H1 (cell line): ENCODE measurements at regions not wholly inside any gene's neighbourhood (a gene's known extent, or its start where the extent isn't known, plus 50 kb on each side); places are given as distances from the start of the nearest gene placed in this dataset.

Source experiments
- CTCF ChIA-PET: fragments of 300-600 bp; sonication (Branson Sonifier 250); formaldehyde crosslinking; loops from one replicate; lab custom pipeline; 2021; ENCODE audit not compliant: partially characterized antibody; lab: Charles Lee
- POLR2A ChIA-PET: fragments of 300-600 bp; sonication (Branson Sonifier 250); formaldehyde crosslinking; loops from one replicate; lab custom pipeline; 2021; ENCODE audit warnings: inconsistent platforms; ENCODE audit not compliant: partially characterized antibody; lab: Charles Lee
- DNase-seq, 2 experiments: peaks; one replicate each; pipeline versions ENCODE4 v3.0.0 to v3.0.0-alpha.2; 2010 to 2022; ENCODE audit warnings: low spot score in 2 of 2, low read depth in 1 of 2, mixed read lengths in 1 of 2
- FAIRE-seq: peaks from 2 replicates; lab custom pipeline; 2011; peaks lifted over from hg19 to GRCh38; lab: Jason Lieb, UNC
- H2AFZ ChIP-seq: 2 replicates; pipeline ENCODE4 v1.8.1; 2012; ENCODE audit warnings: low read length, inconsistent platforms
- H2AK5ac ChIP-seq: 2 replicates; pipeline ENCODE4 v1.6.1; 2013; ENCODE audit warnings: low read depth, low read length
- H2BK120ac ChIP-seq: replicated peaks from 2 replicates; pipeline ENCODE3; 2013; ENCODE audit warnings: low read depth, low read length, inconsistent platforms
- H2BK12ac ChIP-seq: 2 replicates; pipeline ENCODE4 v1.6.1; 2013; ENCODE audit warnings: low read depth, low read length
- H2BK15ac ChIP-seq: 2 replicates; pipeline ENCODE4 v1.6.1; 2013; ENCODE audit warnings: low read length
- H2BK20ac ChIP-seq: 2 replicates; pipeline ENCODE4 v1.6.1; 2013; ENCODE audit warnings: low read length
- H2BK5ac ChIP-seq: 2 replicates; pipeline ENCODE4 v1.6.1; 2013; ENCODE audit warnings: low read depth, low read length
- H3K14ac ChIP-seq: 2 replicates; pipeline ENCODE4 v1.6.1; 2013; ENCODE audit warnings: inconsistent platforms; ENCODE audit not compliant: insufficient read length
- H3K18ac ChIP-seq: 2 replicates; pipeline ENCODE4 v1.6.1; 2013; ENCODE audit warnings: low read length; ENCODE audit errors: extremely low read depth
- H3K23ac ChIP-seq: 2 replicates; pipeline ENCODE4 v1.6.1; 2013; ENCODE audit warnings: inconsistent platforms; ENCODE audit not compliant: insufficient read length
- H3K23me2 ChIP-seq: 2 replicates; pipeline ENCODE4 v1.6.1; 2013; ENCODE audit warnings: low read depth, low read length
- H3K27ac ChIP-seq: 2 replicates; pipeline ENCODE4 v1.6.1; 2011; ENCODE audit warnings: low read depth, low read length, inconsistent platforms
- H3K27me3 ChIP-seq, 4 experiments: replicated peaks in 1 of 4; 1 replicate in 1 of 4; 2 replicates in 3 of 4; pipeline versions ENCODE4 v1.6.1 to v1.8.1; 2011 to 2013; ENCODE audit warnings: low read length in 3 of 4, mild to moderate bottlenecking in 3 of 4, inconsistent platforms in 2 of 4, mixed read lengths in 2 of 4, moderate library complexity in 1 of 4; ENCODE audit not compliant: control insufficient read depth in 3 of 4, insufficient read depth in 3 of 4; ENCODE audit errors: extremely low read depth in 1 of 4
- H3K36me3 ChIP-seq, 4 experiments: 2 replicates each; pipeline versions ENCODE4 v1.6.1 to v1.8.1; 2011 to 2013; ENCODE audit warnings: mild to moderate bottlenecking in 4 of 4, low read length in 3 of 4, moderate library complexity in 2 of 4, control low read depth in 1 of 4, inconsistent platforms in 1 of 4; ENCODE audit not compliant: insufficient read depth in 4 of 4, control insufficient read depth in 2 of 4
- H3K4ac ChIP-seq: replicated peaks from 2 replicates; pipeline ENCODE3; 2013; ENCODE audit warnings: low read length, low read depth, mixed read lengths, inconsistent platforms; ENCODE audit not compliant: insufficient read length
- H3K4me1 ChIP-seq, 4 experiments: replicated peaks in 1 of 4; 1 replicate in 1 of 4; 2 replicates in 3 of 4; pipeline versions ENCODE4 v1.6.1 to v1.8.1; 2011 to 2013; ENCODE audit warnings: low read length in 3 of 4, inconsistent platforms in 2 of 4, mixed read lengths in 1 of 4; ENCODE audit not compliant: insufficient read depth in 4 of 4, control insufficient read depth in 3 of 4
- H3K4me2 ChIP-seq, 2 experiments: 2 replicates each; pipeline versions ENCODE4 v1.6.1 to v1.8.1; 2011 to 2013; ENCODE audit warnings: low read depth in 2 of 2, low read length in 2 of 2, control low read depth in 1 of 2, inconsistent platforms in 1 of 2, mild to moderate bottlenecking in 1 of 2; ENCODE audit not compliant: insufficient read depth in 1 of 2
- H3K4me3 ChIP-seq, 4 experiments: fragments of 200-600, 300-600 bp in 1 of 4; sonication (generic), shearing (Covaris generic), sonication (Bioruptor Twin) in 1 of 4; 2 replicates each; pipeline versions ENCODE4 v1.5.1 to v1.8.1; 2011 to 2016; ENCODE audit warnings: low read length in 4 of 4, low read depth in 3 of 4, control low read depth in 2 of 4, inconsistent platforms in 2 of 4, mild to moderate bottlenecking in 2 of 4, mixed read lengths in 1 of 4, moderate library complexity in 1 of 4; ENCODE audit not compliant: insufficient read depth in 2 of 4; ENCODE audit errors: extremely low read depth in 1 of 4
- H3K56ac ChIP-seq: replicated peaks from 2 replicates; pipeline ENCODE3; 2013; ENCODE audit warnings: low read depth, mild to moderate bottlenecking, mixed read lengths, low read length, inconsistent platforms; ENCODE audit not compliant: insufficient read length
- H3K79me1 ChIP-seq: 2 replicates; pipeline ENCODE4 v1.6.1; 2013; ENCODE audit warnings: low read depth, low read length, control low read depth
- H3K79me2 ChIP-seq, 2 experiments: 2 replicates each; pipeline versions ENCODE4 v1.6.1 to v1.8.1; 2012 to 2013; ENCODE audit warnings: low read length in 2 of 2, mild to moderate bottlenecking in 2 of 2, inconsistent platforms in 1 of 2; ENCODE audit not compliant: insufficient read depth in 2 of 2, control insufficient read depth in 1 of 2
- H3K9ac ChIP-seq, 4 experiments: replicated peaks in 1 of 4; 1 replicate in 1 of 4; 2 replicates in 3 of 4; pipeline versions ENCODE4 v1.6.1 to v1.8.1; 2011 to 2013; ENCODE audit warnings: low read depth in 3 of 4, low read length in 3 of 4, control low read depth in 2 of 4, mild to moderate bottlenecking in 2 of 4, moderate library complexity in 2 of 4, inconsistent platforms in 1 of 4; ENCODE audit errors: extremely low read depth in 1 of 4
- H3K9me3 ChIP-seq, 2 experiments: 2 replicates each; pipeline versions ENCODE4 v1.6.1 to v1.8.1; 2012 to 2013; ENCODE audit warnings: mild to moderate bottlenecking in 2 of 2, moderate library complexity in 2 of 2, control low read depth in 1 of 2, inconsistent platforms in 1 of 2, low read depth in 1 of 2, low read length in 1 of 2, mixed read lengths in 1 of 2; ENCODE audit not compliant: insufficient read depth in 2 of 2
- H4K20me1 ChIP-seq, 2 experiments: replicated peaks in 1 of 2; 2 replicates each; pipeline versions ENCODE3 to v1.8.1; 2011 to 2013; ENCODE audit warnings: inconsistent platforms in 2 of 2, low read length in 2 of 2, mild to moderate bottlenecking in 1 of 2; ENCODE audit not compliant: insufficient read depth in 2 of 2, control insufficient read depth in 1 of 2
- H4K5ac ChIP-seq: 2 replicates; pipeline ENCODE4 v1.6.1; 2013; ENCODE audit warnings: low read length, low read depth, mixed read lengths, inconsistent platforms; ENCODE audit not compliant: insufficient read length
- H4K8ac ChIP-seq: 2 replicates; pipeline ENCODE4 v1.8.0; 2013; ENCODE audit warnings: mild to moderate bottlenecking, moderate library complexity, low read length, inconsistent platforms; ENCODE audit not compliant: insufficient read depth; ENCODE audit errors: extremely low read depth
- H4K91ac ChIP-seq: replicated peaks from 2 replicates; pipeline ENCODE3; 2013; ENCODE audit warnings: low read length, mixed read lengths, inconsistent platforms; ENCODE audit not compliant: insufficient read length
- ATF3 ChIP-seq: IDR thresholded peaks from 2 replicates; pipeline ENCODE4 v1.6.1; 2011; ENCODE audit warnings: low read depth, mild to moderate bottlenecking, low read length; ENCODE audit not compliant: insufficient read depth
- CEBPB ChIP-seq: IDR thresholded peaks from 2 replicates; pipeline ENCODE4 v1.6.1; 2012; ENCODE audit warnings: low read depth, low read length
- EGR1 ChIP-seq: IDR thresholded peaks from 2 replicates; pipeline ENCODE4 v1.6.1; 2011; ENCODE audit warnings: low read depth, low read length, borderline replicate concordance
- FOSL1 ChIP-seq: IDR thresholded peaks from 2 replicates; pipeline ENCODE4 v1.6.1; 2011; ENCODE audit warnings: mild to moderate bottlenecking, low read depth, low read length, moderate library complexity; ENCODE audit not compliant: insufficient read depth
- PHF8 ChIP-seq: fragments of 200-600 bp; sonication (generic); conservative IDR thresholded peaks from 2 replicates; pipeline ENCODE4 v1.7.1; 2012; ENCODE audit warnings: low read depth, mild to moderate bottlenecking, inconsistent platforms, low read length, moderate library complexity
- POU5F1 ChIP-seq: IDR thresholded peaks from 2 replicates; pipeline ENCODE4 v1.6.1; 2011; ENCODE audit warnings: low read depth, mild to moderate bottlenecking, low read length, moderate library complexity
- RAD21 ChIP-seq, 2 experiments: IDR thresholded peaks in 1 of 2; conservative IDR thresholded peaks in 1 of 2; 2 replicates each; pipeline ENCODE4 v1.6.1; 2011; ENCODE audit warnings: low read depth in 2 of 2, low read length in 2 of 2, improper control_type of control experiment in 1 of 2, inconsistent platforms in 1 of 2, mild to moderate bottlenecking in 1 of 2, moderate library complexity in 1 of 2
- SUZ12 ChIP-seq: fragments of 200-600 bp; sonication (generic); IDR thresholded peaks from 2 replicates; pipeline ENCODE4 v1.6.1; 2012; ENCODE audit warnings: mild to moderate bottlenecking, inconsistent platforms, low read length, moderate library complexity, mixed read lengths
- TEAD4 ChIP-seq: IDR thresholded peaks from 2 replicates; pipeline ENCODE4 v1.6.1; 2012; ENCODE audit warnings: low read depth, low read length, inconsistent platforms, mixed read lengths
- ZNF274 ChIP-seq: IDR thresholded peaks from 2 replicates; pipeline ENCODE4 v1.7.0; 2012; ENCODE audit warnings: low read length, borderline replicate concordance; ENCODE audit errors: extremely low read depth
- WGBS, 2 experiments: shearing (Covaris generic) in 1 of 2; methylation state at CpG; one replicate each; pipeline versions ENCODE4 v1.1.6 to v1.1.7; 2013 to 2015; ENCODE audit warnings: low lambda C conversion rate in 2 of 2, mixed read lengths in 2 of 2, inconsistent platforms in 1 of 2, low coverage in 1 of 2, missing lambda C conversion rate in 1 of 2; ENCODE audit not compliant: insufficient replicate concordance in 2 of 2, insufficient coverage in 1 of 2, insufficient read length in 1 of 2; ENCODE audit errors: extremely low coverage in 1 of 2, missing lambda C conversion rate in 1 of 2; 5-methylcytosine and 5-hydroxymethylcytosine counted together
- TF ChIP-seq, protein P1 (sequence below), 3 experiments: IDR thresholded peaks; 1 replicate in 2 of 3; 2 replicates in 1 of 3; pipeline versions ENCODE4 v1.5.1 to v1.6.1; 2011; ENCODE audit warnings: low read length in 3 of 3, mild to moderate bottlenecking in 3 of 3, inconsistent platforms in 2 of 3, low read depth in 1 of 3, moderate library complexity in 1 of 3; ENCODE audit not compliant: insufficient read depth in 1 of 3; ENCODE audit errors: control extremely low read depth in 1 of 3

DNA sequence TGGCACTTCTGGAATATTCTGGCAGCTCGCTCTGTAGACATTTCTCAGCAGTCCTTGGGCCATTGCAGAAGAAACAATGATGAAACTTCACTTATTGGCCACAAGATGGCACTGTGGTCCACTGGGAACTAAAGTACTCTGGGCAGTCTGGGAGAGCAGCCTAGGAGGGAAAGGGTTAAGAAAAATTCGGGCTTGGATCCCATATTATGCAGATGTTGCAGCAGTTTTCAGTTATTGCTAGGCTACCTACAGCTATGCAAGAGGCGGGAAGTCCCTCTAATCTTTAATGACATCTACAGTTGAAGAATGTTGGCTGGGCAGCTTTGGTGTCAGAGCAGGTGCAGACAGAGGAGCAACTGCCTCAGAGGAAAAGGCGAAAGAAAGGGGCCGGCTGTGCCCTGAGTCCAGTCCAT is 201.7 kb upstream of the PRSS58 start:
- Histone ChIP-seq H3K56ac (no peak overlapping the region), H3K9me3 (no peaks in the 10 kb centered on the region), H3K4me3 (no peak overlapping the region), H3K27me3 (no peaks in the 10 kb centered on the region), H3K79me1 (no peaks in the 10 kb centered on the region), H2BK20ac (no peak overlapping the region), H2BK15ac (no peak overlapping the region), H4K8ac (no peak overlapping the region), H4K5ac (no peak overlapping the region), H3K27ac (no peak overlapping the region), H3K36me3 (no peaks in the 10 kb centered on the region), H2BK120ac (no peak overlapping the region), H3K14ac (no peak overlapping the region), H3K4me2 (0 out of 4 replicates have a peak overlapping the region, but pooled peaks of 1 of the 2 experiments have one; percentile 26), H2AK5ac (no peak overlapping the region), H2BK5ac (no peak overlapping the region), H2AFZ (peak overlapping the region; percentile 55; the same call in 1 of the 2 replicates), H3K9ac (no peak overlapping the region), H2BK12ac (no peak overlapping the region), H3K79me2 (no peaks in the 10 kb centered on the region), H3K23me2 (no peaks in the 10 kb centered on the region), H3K4me1 (no peaks in the 10 kb centered on the region), H4K20me1 (no peaks in the 10 kb centered on the region), H3K23ac (no peak overlapping the region), H4K91ac (no peak overlapping the region), H3K18ac (no peak overlapping the region), H3K4ac (no peak overlapping the region)
- WGBS, 2 experiments, result 41% methylated on average over 5 of the region's 5 CpGs; no CpG with 5 or more reads in 1 of the 2 experiments
- DNase-seq (peak in 1 of 2 experiments; percentile 53), FAIRE-seq (peak; percentile 93)
- ChIA-PET CTCF (interaction anchor here (0.6 to 24.2 kb wide), 53 partner anchors 10 to 413 kb away, joined by 3 to 682 read pairs (median 4); no protein-coding TSS in a partner anchor), POLR2A (no interaction called here)
- TF ChIP-seq TEAD4, result no peak
- TF ChIP-seq CEBPB, result no peak
- no peak for TF ChIP-seq ZNF274
- no peak for TF ChIP-seq FOSL1
- TF ChIP-seq POU5F1, result no peak
- TF ChIP-seq RAD21 (IDR thresholded peaks at IDR 0.05 in 1 of 2, conservative IDR thresholded peaks at IDR 0.05 in 1 of 2; ENCODE audit: low read depth in 2 of 2, low read length in 2 of 2), result peak; percentile 65 to 74
- no peak for TF ChIP-seq ATF3
- TF ChIP-seq PHF8, result no peak
- no peak for TF ChIP-seq SUZ12
- TF ChIP-seq, protein P1, sequence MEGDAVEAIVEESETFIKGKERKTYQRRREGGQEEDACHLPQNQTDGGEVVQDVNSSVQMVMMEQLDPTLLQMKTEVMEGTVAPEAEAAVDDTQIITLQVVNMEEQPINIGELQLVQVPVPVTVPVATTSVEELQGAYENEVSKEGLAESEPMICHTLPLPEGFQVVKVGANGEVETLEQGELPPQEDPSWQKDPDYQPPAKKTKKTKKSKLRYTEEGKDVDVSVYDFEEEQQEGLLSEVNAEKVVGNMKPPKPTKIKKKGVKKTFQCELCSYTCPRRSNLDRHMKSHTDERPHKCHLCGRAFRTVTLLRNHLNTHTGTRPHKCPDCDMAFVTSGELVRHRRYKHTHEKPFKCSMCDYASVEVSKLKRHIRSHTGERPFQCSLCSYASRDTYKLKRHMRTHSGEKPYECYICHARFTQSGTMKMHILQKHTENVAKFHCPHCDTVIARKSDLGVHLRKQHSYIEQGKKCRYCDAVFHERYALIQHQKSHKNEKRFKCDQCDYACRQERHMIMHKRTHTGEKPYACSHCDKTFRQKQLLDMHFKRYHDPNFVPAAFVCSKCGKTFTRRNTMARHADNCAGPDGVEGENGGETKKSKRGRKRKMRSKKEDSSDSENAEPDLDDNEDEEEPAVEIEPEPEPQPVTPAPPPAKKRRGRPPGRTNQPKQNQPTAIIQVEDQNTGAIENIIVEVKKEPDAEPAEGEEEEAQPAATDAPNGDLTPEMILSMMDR (IDR thresholded peaks at IDR 0.05; ENCODE audit: control extremely low read depth in 1 of 3, insufficient read depth in 1 of 3, low read depth in 1 of 3, low read length in 3 of 3), result peak; percentile 33 to 82 (median 81)
- no peak for TF ChIP-seq EGR1
